Neural progenitor cell (in vitro differentiated cells): ENCODE measurements at regions not wholly inside any gene's neighbourhood (a gene's known extent, or its start where the extent isn't known, plus 50 kb on each side); places are given as distances from the start of the nearest gene placed in this dataset.

Experiments
- DNase-seq: peaks from one replicate; pipeline ENCODE4 v3.0.0-alpha.2; 2016; ENCODE audit warnings: low spot score
- H2AFZ ChIP-seq: fragments of 200-600 bp; sonication (generic); replicated peaks from 2 replicates; pipeline ENCODE4 v1.6.1; 2016; ENCODE audit warnings: antibody characterized with exemption
- H3F3A ChIP-seq: fragments of 200-600 bp; sonication (generic); 2 replicates; pipeline ENCODE4 v1.6.1; 2016; ENCODE audit warnings: antibody characterized with exemption, low read depth
- H3K27ac ChIP-seq: fragments of 200-600 bp; sonication (generic); 2 replicates; pipeline ENCODE4 v1.5.1; 2016; ENCODE audit warnings: mild to moderate bottlenecking
- H3K27me3 ChIP-seq: fragments of 200-600 bp; sonication (generic); 2 replicates; pipeline ENCODE4 v1.6.1; 2016; ENCODE audit warnings: mild to moderate bottlenecking, moderate library complexity
- H3K36me3 ChIP-seq: fragments of 200-600 bp; sonication (generic); 2 replicates; pipeline ENCODE4 v1.5.1; 2016
- H3K4me1 ChIP-seq: fragments of 200-600 bp; sonication (generic); 2 replicates; pipeline ENCODE4 v1.6.1; 2016; ENCODE audit warnings: mixed run types
- H3K4me2 ChIP-seq: fragments of 200-600 bp; sonication (generic); 2 replicates; pipeline ENCODE4 v1.6.1; 2016
- H3K4me3 ChIP-seq: fragments of 200-600 bp; sonication (generic); 2 replicates; pipeline ENCODE4 v1.5.1; 2016
- H3K79me2 ChIP-seq: fragments of 200-600 bp; sonication (generic); 2 replicates; pipeline ENCODE4 v1.6.1; 2016; ENCODE audit warnings: low read depth
- H3K9ac ChIP-seq: fragments of 200-600 bp; sonication (generic); 2 replicates; pipeline ENCODE4 v1.6.1; 2016
- H3K9me3 ChIP-seq: fragments of 200-600 bp; sonication (generic); 2 replicates; pipeline ENCODE4 v1.5.1; 2016; ENCODE audit warnings: low read depth
- H4K20me1 ChIP-seq: fragments of 200-600 bp; sonication (generic); 2 replicates; pipeline ENCODE4 v1.6.1; 2016; ENCODE audit warnings: low read depth
- H3K27ac Mint-ChIP-seq: 3 replicates; pipeline ENCODE4 v1.8.0; 2021; ENCODE audit warnings: mixed read lengths
- H3K27me3 Mint-ChIP-seq: 2 replicates; pipeline ENCODE4 v1.8.0; 2022; ENCODE audit warnings: low read depth, mild to moderate bottlenecking, inconsistent platforms, moderate library complexity, mixed read lengths; ENCODE audit not compliant: insufficient read depth
- H3K36me3 Mint-ChIP-seq: 3 replicates; pipeline ENCODE4 v1.8.0; 2021; ENCODE audit warnings: mixed read lengths
- H3K4me1 Mint-ChIP-seq: 3 replicates; pipeline ENCODE4 v1.8.0; 2021; ENCODE audit warnings: mixed read lengths
- H3K4me3 Mint-ChIP-seq: 3 replicates; pipeline ENCODE4 v1.8.0; 2021; ENCODE audit warnings: mild to moderate bottlenecking, moderate library complexity, mixed read lengths
- H3K9me3 Mint-ChIP-seq: 3 replicates; pipeline ENCODE4 v1.8.0; 2020; ENCODE audit warnings: mixed read lengths
- EZH2 ChIP-seq: fragments of 200-600 bp; sonication (generic); IDR thresholded peaks from 2 replicates; pipeline ENCODE4 v1.6.1; 2017; ENCODE audit warnings: antibody characterized with exemption, mild to moderate bottlenecking, moderate library complexity
- EZH2phosphoT487 ChIP-seq: fragments of 200-600 bp; sonication (generic); IDR thresholded peaks from 2 replicates; pipeline ENCODE4 v1.6.1; 2017; ENCODE audit warnings: antibody characterized with exemption
- TF ChIP-seq, protein P1 (sequence below): fragments of 200-600 bp; sonication (generic); IDR thresholded peaks from 2 replicates; pipeline ENCODE4 v1.5.1; 2017; ENCODE audit warnings: antibody characterized with exemption, mild to moderate bottlenecking

- Mint-ChIP-seq H3K27me3 (peaks cover 2% of the 10 kb centered on the region), H3K4me1 (peaks cover 13% of the 10 kb centered on the region), H3K27ac (no peak overlapping the region), H3K4me3 (peak overlapping the region; percentile 77), H3K36me3 (no peaks in the 10 kb centered on the region), H3K9me3 (peaks cover 8% of the 10 kb centered on the region)
- Histone ChIP-seq H3K4me1 (peaks cover 11% of the 10 kb centered on the region), H3F3A (peaks cover 12% of the 10 kb centered on the region), H3K27ac (no peak overlapping the region), H3K4me3 (peak overlapping the region; percentile 48), H3K79me2 (no peaks in the 10 kb centered on the region), H3K36me3 (no peaks in the 10 kb centered on the region), H4K20me1 (no peaks in the 10 kb centered on the region), H3K9ac (no peak overlapping the region), H3K4me2 (peak overlapping the region; percentile 83), H3K9me3 (no peaks in the 10 kb centered on the region), H2AFZ (peak overlapping the region; percentile 92), H3K27me3 (peaks cover 17% of the 10 kb centered on the region)
- no peak for TF ChIP-seq EZH2
- TF ChIP-seq, protein P1, sequence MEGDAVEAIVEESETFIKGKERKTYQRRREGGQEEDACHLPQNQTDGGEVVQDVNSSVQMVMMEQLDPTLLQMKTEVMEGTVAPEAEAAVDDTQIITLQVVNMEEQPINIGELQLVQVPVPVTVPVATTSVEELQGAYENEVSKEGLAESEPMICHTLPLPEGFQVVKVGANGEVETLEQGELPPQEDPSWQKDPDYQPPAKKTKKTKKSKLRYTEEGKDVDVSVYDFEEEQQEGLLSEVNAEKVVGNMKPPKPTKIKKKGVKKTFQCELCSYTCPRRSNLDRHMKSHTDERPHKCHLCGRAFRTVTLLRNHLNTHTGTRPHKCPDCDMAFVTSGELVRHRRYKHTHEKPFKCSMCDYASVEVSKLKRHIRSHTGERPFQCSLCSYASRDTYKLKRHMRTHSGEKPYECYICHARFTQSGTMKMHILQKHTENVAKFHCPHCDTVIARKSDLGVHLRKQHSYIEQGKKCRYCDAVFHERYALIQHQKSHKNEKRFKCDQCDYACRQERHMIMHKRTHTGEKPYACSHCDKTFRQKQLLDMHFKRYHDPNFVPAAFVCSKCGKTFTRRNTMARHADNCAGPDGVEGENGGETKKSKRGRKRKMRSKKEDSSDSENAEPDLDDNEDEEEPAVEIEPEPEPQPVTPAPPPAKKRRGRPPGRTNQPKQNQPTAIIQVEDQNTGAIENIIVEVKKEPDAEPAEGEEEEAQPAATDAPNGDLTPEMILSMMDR: no peak
- no peak for TF ChIP-seq EZH2phosphoT487
- no peak for DNase-seq
These were observed 292.6 kb downstream of the ZSWIM6 start for GRCh38 chr5:61624553-61625136.

DNA sequence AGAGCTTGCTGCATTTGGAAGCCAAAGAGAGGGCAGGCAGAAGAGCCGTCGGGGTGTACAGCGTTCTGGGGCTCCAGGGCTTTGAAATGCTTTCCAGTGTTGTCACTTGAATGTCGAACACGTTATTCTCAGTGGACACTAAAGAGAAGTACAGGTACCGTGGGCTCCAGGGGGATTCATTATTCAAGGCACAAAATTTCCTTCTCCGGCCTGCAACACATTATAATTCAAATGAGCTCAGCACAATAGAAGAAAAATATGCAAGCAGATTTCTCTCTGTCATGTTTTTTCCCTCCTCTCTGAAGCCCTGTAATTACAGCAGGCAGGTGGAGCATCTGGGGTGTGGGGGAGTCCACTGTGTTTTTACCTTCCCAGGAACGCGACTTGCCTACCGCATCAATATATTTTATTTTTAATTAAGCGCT, 293.1 kb downstream of the ZSWIM6 start:
- peaks cover 11% of the 10 kb centered on the region for H3K4me1 ChIP-seq
- peaks cover 12% of the 10 kb centered on the region for H3F3A ChIP-seq
- no peaks in the 10 kb centered on the region for H3K79me2 ChIP-seq
- peak overlapping the region; percentile 83 for H3K4me2 ChIP-seq
- no peaks in the 10 kb centered on the region for H3K9me3 ChIP-seq
- Mint-ChIP-seq H3K27ac (no peak overlapping the region), H3K27me3 (peaks cover 4% of the 10 kb centered on the region), H3K4me3 (peak overlapping the region; percentile 77), H3K4me1 (peaks cover 13% of the 10 kb centered on the region), H3K9me3 (peaks cover 8% of the 10 kb centered on the region), H3K36me3 (no peaks in the 10 kb centered on the region)
- peaks cover 17% of the 10 kb centered on the region for H3K27me3 ChIP-seq
- DNase-seq: no peak
- peak overlapping the region; percentile 92 for H2AFZ ChIP-seq
- H4K20me1 ChIP-seq: no peaks in the 10 kb centered on the region
- no peaks in the 10 kb centered on the region for H3K36me3 ChIP-seq
- H3K4me3 ChIP-seq: peak overlapping the region; percentile 48
- H3K9ac ChIP-seq: no peak overlapping the region
- no peak overlapping the region for H3K27ac ChIP-seq
- TF ChIP-seq EZH2: no peak
- TF ChIP-seq EZH2phosphoT487: no peak
- TF ChIP-seq, protein P1: no peak

- H3F3A ChIP-seq: peaks cover 12% of the 10 kb centered on the region
- peak overlapping the region; percentile 92 for H2AFZ ChIP-seq
- H3K36me3 Mint-ChIP-seq: no peaks in the 10 kb centered on the region
- H3K4me3 Mint-ChIP-seq: peak overlapping the region; percentile 77
- no peaks in the 10 kb centered on the region for H3K36me3 ChIP-seq
- H3K4me1 Mint-ChIP-seq: peaks cover 14% of the 10 kb centered on the region
- H3K4me2 ChIP-seq: peak overlapping the region; percentile 83
- no peaks in the 10 kb centered on the region for H3K79me2 ChIP-seq
- TF ChIP-seq, protein P1: no peak
- peak; percentile 24 for TF ChIP-seq EZH2
- no peak for TF ChIP-seq EZH2phosphoT487
- peak; percentile 74 for DNase-seq
- peak overlapping the region; percentile 48 for H3K4me3 ChIP-seq
- no peak overlapping the region for H3K27ac ChIP-seq
- H3K9ac ChIP-seq: no peak overlapping the region
- H3K4me1 ChIP-seq: peaks cover 11% of the 10 kb centered on the region
- no peaks in the 10 kb centered on the region for H3K9me3 ChIP-seq
- peaks cover 4% of the 10 kb centered on the region for H3K27me3 Mint-ChIP-seq
- H4K20me1 ChIP-seq: no peaks in the 10 kb centered on the region
- H3K27me3 ChIP-seq: peaks cover 17% of the 10 kb centered on the region
- no peak overlapping the region for H3K27ac Mint-ChIP-seq
- peaks cover 8% of the 10 kb centered on the region for H3K9me3 Mint-ChIP-seq
These were observed 293.9 kb downstream of the ZSWIM6 start for GRCh38 chr5:61625681-61626621.
